Glutamatergic neuron (in vitro differentiated cells): ENCODE measurements at regions not wholly inside any gene's neighbourhood (a gene's known extent, or its start where the extent isn't known, plus 50 kb on each side); places are given as distances from the start of the nearest gene placed in this dataset.

Experiments used
- DNase-seq: peaks from one replicate; pipeline ENCODE4 v3.0.0; 2022
- H3K27ac Mint-ChIP-seq: one replicate; pipeline ENCODE4 v1.8.0; 2020; ENCODE audit warnings: mild to moderate bottlenecking, mixed read lengths, inconsistent platforms; ENCODE audit not compliant: unreplicated experiment
- H3K27me3 Mint-ChIP-seq: one replicate; pipeline ENCODE4 v1.8.0; 2020; ENCODE audit warnings: mild to moderate bottlenecking, moderate library complexity, mixed read lengths, inconsistent platforms; ENCODE audit not compliant: unreplicated experiment
- H3K36me3 Mint-ChIP-seq: one replicate; pipeline ENCODE4 v1.8.0; 2020; ENCODE audit warnings: mild to moderate bottlenecking, mixed read lengths, inconsistent platforms; ENCODE audit not compliant: unreplicated experiment
- H3K4me1 Mint-ChIP-seq: one replicate; pipeline ENCODE4 v1.8.0; 2020; ENCODE audit warnings: mild to moderate bottlenecking, low read depth, mixed read lengths, inconsistent platforms; ENCODE audit not compliant: unreplicated experiment
- H3K4me3 Mint-ChIP-seq: one replicate; pipeline ENCODE4 v1.8.0; 2020; ENCODE audit warnings: mild to moderate bottlenecking, mixed read lengths, inconsistent platforms; ENCODE audit not compliant: unreplicated experiment
- H3K9me3 Mint-ChIP-seq: one replicate; pipeline ENCODE4 v1.8.0; 2020; ENCODE audit warnings: mild to moderate bottlenecking, moderate library complexity, mixed read lengths, inconsistent platforms; ENCODE audit not compliant: unreplicated experiment
- TF ChIP-seq, protein P1 (sequence below): fragments of 200-600 bp; sonication (generic); IDR thresholded peaks from one replicate; pipeline ENCODE4 v1.5.0; 2021; ENCODE audit not compliant: partially characterized antibody, unreplicated experiment

DNA sequence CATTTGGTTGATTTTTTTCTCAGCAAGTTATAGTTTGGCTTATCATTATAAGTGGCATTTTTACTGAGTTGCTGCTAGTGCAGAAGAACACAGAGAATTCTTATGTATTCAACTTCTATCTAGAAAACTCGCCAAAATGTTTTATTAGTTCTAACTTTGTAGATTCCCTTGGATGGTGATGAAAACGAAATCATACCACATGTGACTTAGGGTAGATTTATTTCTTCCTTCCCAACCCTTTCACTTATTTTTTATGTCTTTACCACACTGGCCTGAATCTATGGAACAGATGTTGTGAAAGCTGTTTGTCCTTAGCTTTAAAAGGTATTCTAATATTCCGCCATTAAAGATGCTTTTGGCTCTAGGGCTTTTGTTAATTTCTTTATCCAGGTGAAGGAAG is 503.3 kb upstream of the CFAP20DC start:
- TF ChIP-seq, protein P1, sequence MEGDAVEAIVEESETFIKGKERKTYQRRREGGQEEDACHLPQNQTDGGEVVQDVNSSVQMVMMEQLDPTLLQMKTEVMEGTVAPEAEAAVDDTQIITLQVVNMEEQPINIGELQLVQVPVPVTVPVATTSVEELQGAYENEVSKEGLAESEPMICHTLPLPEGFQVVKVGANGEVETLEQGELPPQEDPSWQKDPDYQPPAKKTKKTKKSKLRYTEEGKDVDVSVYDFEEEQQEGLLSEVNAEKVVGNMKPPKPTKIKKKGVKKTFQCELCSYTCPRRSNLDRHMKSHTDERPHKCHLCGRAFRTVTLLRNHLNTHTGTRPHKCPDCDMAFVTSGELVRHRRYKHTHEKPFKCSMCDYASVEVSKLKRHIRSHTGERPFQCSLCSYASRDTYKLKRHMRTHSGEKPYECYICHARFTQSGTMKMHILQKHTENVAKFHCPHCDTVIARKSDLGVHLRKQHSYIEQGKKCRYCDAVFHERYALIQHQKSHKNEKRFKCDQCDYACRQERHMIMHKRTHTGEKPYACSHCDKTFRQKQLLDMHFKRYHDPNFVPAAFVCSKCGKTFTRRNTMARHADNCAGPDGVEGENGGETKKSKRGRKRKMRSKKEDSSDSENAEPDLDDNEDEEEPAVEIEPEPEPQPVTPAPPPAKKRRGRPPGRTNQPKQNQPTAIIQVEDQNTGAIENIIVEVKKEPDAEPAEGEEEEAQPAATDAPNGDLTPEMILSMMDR, result no peak
- no peak for DNase-seq
- no peak overlapping the region for H3K27ac Mint-ChIP-seq
- no peaks in the 10 kb centered on the region for H3K27me3 Mint-ChIP-seq
- H3K9me3 Mint-ChIP-seq, result peaks cover 2% of the 10 kb centered on the region
- peaks cover 12% of the 10 kb centered on the region for H3K4me1 Mint-ChIP-seq
- no peak overlapping the region for H3K4me3 Mint-ChIP-seq
- H3K36me3 Mint-ChIP-seq, result no peaks in the 10 kb centered on the region

DNA sequence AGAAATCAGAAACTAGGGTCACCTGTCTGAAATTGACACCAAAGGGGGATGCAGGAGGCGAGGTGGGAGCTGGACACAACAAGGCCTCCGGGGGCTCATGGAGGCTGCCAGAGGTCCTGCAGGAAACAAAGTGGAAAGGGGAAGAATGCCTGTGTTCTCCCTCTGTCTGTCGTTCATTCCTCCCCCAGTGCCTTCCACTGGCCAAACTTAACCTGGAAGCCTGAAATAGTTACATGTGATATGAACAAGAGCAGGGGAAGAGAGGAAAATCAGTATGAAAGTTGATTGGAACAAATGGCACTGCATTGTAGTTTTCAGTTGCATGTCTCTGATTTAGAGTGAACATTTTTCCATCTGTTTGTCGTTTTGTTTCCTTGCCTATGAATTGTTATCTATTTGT is 502.0 kb upstream of the CFAP20DC start:
- H3K4me1 Mint-ChIP-seq, result peaks cover 15% of the 10 kb centered on the region
- peak overlapping the region; percentile 36 for H3K4me3 Mint-ChIP-seq
- peaks cover 2% of the 10 kb centered on the region for H3K9me3 Mint-ChIP-seq
- H3K36me3 Mint-ChIP-seq, result no peaks in the 10 kb centered on the region
- TF ChIP-seq, protein P1, result no peak
- H3K27ac Mint-ChIP-seq, result peak overlapping the region; percentile 63
- DNase-seq, result no peak
- no peaks in the 10 kb centered on the region for H3K27me3 Mint-ChIP-seq

DNA sequence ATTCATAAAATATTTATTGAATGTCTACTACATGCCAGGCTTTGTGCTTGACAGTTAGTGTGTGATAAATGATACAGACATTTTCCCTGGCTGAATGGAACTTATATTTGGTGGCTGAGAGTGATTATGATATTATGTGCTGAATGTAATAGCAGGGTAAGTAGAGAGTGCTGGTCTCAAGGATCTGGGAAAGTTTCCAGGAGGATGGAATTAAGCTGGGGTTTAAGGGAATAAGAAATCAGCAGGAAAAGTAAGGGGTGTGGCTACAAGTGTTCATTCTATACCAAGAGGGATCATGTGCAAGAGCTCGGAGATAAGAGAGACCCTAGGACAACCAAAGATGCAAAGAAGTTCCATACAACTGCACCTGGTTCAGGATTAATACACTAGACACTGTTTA is 500.1 kb upstream of the CFAP20DC start:
- TF ChIP-seq, protein P1, result no peak
- Mint-ChIP-seq H3K4me1 (peaks cover 15% of the 10 kb centered on the region), H3K36me3 (no peaks in the 10 kb centered on the region), H3K27ac (no peak overlapping the region), H3K4me3 (no peak overlapping the region), H3K9me3 (peaks cover 2% of the 10 kb centered on the region), H3K27me3 (no peaks in the 10 kb centered on the region)
- no peak for DNase-seq

DNA sequence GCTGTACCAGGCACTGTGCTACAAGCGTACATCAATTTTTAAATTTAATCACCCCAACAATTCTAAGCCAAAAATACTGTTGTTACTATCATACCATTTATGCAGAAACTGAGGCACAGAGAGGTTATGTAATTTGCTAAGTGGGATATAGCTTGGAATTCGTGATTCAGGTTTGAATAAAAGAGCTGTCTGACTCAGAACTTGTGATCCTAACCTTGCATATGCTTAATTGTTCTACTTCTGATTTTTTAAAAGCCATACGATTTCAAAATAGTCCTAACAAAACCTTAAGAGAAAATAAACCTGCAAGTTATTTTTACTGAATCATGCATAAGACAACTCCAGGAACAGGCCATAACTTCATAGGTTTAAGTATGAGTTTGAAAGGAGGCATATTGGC is 498.0 kb upstream of the CFAP20DC start:
- no peak for DNase-seq
- no peak overlapping the region for H3K4me3 Mint-ChIP-seq
- TF ChIP-seq, protein P1, result no peak
- no peaks in the 10 kb centered on the region for H3K27me3 Mint-ChIP-seq
- no peaks in the 10 kb centered on the region for H3K36me3 Mint-ChIP-seq
- H3K9me3 Mint-ChIP-seq, result peaks cover 2% of the 10 kb centered on the region
- H3K27ac Mint-ChIP-seq, result no peak overlapping the region
- H3K4me1 Mint-ChIP-seq, result peaks cover 17% of the 10 kb centered on the region

DNA sequence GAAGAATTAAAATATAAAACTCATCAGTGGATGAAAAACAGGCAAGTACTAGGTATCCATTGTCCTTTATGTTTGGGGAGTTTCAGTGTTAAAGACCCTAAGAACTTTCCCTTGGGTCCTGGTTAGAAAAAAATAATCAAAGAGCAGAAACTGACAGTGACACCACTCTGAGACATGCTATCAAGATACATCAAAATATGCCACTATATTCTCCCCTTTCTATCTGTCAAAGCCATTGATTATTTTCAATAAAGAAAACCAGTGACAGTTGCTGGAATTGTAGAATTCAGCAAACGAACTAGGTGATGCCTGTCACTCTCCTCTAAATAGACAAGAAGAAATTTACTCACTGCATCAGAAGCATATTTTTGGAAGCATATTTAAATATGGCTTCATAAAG is 496.7 kb upstream of the CFAP20DC start:
- H3K4me1 Mint-ChIP-seq, result peaks cover 13% of the 10 kb centered on the region
- no peaks in the 10 kb centered on the region for H3K36me3 Mint-ChIP-seq
- no peak overlapping the region for H3K4me3 Mint-ChIP-seq
- H3K27ac Mint-ChIP-seq, result no peak overlapping the region
- no peaks in the 10 kb centered on the region for H3K27me3 Mint-ChIP-seq
- TF ChIP-seq, protein P1, result no peak
- peaks cover 2% of the 10 kb centered on the region for H3K9me3 Mint-ChIP-seq
- no peak for DNase-seq
